Lower leg skin (tissue), 3 donors: ENCODE measurements at regions not wholly inside any gene's neighbourhood (a gene's known extent, or its start where the extent isn't known, plus 50 kb on each side); places are given as distances from the start of the nearest gene placed in this dataset.

Source experiments
- CTCF ChIP-seq, 3 donors: fragments of 450-650 bp; IDR thresholded peaks; one replicate each; pipeline ENCODE4 v1.5.1; 2016; ENCODE audit warnings: antibody characterized with exemption in 3 of 3, mild to moderate bottlenecking in 3 of 3, moderate library complexity in 2 of 3
- POLR2A ChIP-seq, 2 donors: fragments of 450-650 bp; IDR thresholded peaks; one replicate each; pipeline ENCODE4 v1.6.1; 2016 to 2017; ENCODE audit warnings: antibody characterized with exemption in 2 of 2, mild to moderate bottlenecking in 1 of 2, moderate library complexity in 1 of 2

- no peak for TF ChIP-seq CTCF (IDR thresholded peaks at IDR 0.05)
- TF ChIP-seq POLR2A (IDR thresholded peaks at IDR 0.05) = no peak
Measured at GRCh38 chr1:199163670-199164069, 524.8 kb downstream of the PTPRC start.
